Left colon (tissue), 2 donors: ENCODE measurements at regions not wholly inside any gene's neighbourhood (a gene's known extent, or its start where the extent isn't known, plus 50 kb on each side); places are given as distances from the start of the nearest gene placed in this dataset.

ENCODE experiments used
- ATAC-seq: fragments of 200-7000 bp; cut with Tn5 transposase; one replicate; pipeline ENCODE4 v1.9.1; 2020; ENCODE audit warnings: mild to moderate bottlenecking, moderate library complexity
- DNase-seq, 2 donors: peaks; one replicate each; pipeline ENCODE4 v3.0.0-alpha.2; 2020
- intact Hi-C, 2 donors: fragments of 100-400 bp; cut with DNase I in 1 of 2; cut with micrococcal nuclease in 1 of 2; formaldehyde crosslinking; loops; one replicate each; pipeline versions ENCODE4 v1.11.2 to v1.14.0; 2022; cut with DNase I, micrococcal nuclease
- donor health status: DM: no; HTN: no; CAD: no.
- donor health status: DM: yes; HTN: yes; CAD: no.

DNA sequence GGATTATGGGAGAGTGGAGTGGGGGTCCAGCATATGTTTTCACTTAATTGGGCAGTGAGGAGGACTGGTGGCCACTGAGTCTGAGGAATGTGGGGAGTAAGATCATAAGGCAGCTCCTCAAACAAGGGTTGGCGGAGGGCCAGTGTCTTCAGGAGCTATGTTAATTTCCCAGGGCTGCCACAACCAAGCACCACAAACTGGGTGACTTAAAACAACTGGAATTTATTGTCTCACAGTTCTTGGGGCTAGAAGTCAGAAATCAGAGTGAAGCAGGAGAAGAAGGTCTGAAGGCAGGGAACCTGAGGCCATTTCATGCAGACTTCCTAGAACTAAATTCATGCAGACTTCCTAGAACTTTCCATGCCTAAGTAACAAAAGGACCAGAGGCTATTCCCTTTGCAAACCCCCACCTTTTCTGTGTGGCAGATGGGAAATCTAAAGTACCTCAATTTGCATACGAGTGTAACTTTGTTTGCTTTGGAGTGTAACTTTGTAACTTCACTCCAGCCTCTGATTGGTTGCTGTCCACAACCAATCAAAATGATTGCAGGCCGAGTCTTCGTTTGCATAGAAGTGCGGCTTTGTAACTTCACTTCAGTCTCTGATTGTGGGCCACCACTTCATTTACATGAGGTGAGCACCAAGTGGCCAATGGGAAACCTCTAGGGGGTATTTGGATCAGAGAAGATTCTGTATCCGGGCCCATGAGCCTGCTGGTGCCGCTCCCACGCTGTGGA lies 50.5 kb upstream of the ZBED5 start:
- no peak for DNase-seq
- intact Hi-C loops: no loop called here
- no peak for ATAC-seq
